ENCODE measurements at regions not wholly inside any gene's neighbourhood (a gene's known extent, or its start where the extent isn't known, plus 50 kb on each side); places are given as distances from the start of the nearest gene placed in this dataset.

DNA sequence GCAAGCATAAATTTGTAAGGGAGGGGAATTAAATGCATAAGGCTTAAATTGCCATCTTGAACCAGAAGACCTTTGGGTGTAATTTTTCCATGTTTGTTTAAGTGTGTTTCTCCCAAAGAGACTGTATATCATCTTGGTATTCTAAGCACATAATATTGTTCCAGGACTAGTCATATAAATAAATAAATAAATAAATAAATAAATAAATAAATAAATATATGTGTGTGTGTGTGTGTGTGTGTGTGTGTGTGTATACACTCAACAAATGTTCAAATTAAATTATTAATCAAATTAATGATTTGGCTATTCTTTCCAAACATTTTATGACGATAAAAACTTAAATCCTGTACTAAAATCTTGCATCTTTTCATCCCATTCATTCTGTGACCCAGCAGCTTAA lies 867.8 kb upstream of the KLHL29 start:
- no peak for TF ChIP-seq POLR2AphosphoS5 (IDR thresholded peaks at IDR 0.05; ENCODE audit: insufficient read depth in 1 of 2, low read depth in 1 of 2)
- TF ChIP-seq, protein P1, sequence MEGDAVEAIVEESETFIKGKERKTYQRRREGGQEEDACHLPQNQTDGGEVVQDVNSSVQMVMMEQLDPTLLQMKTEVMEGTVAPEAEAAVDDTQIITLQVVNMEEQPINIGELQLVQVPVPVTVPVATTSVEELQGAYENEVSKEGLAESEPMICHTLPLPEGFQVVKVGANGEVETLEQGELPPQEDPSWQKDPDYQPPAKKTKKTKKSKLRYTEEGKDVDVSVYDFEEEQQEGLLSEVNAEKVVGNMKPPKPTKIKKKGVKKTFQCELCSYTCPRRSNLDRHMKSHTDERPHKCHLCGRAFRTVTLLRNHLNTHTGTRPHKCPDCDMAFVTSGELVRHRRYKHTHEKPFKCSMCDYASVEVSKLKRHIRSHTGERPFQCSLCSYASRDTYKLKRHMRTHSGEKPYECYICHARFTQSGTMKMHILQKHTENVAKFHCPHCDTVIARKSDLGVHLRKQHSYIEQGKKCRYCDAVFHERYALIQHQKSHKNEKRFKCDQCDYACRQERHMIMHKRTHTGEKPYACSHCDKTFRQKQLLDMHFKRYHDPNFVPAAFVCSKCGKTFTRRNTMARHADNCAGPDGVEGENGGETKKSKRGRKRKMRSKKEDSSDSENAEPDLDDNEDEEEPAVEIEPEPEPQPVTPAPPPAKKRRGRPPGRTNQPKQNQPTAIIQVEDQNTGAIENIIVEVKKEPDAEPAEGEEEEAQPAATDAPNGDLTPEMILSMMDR (IDR thresholded peaks at IDR 0.05) = no peak

Measured in vagina (tissue), 2 donors.